GM03348 (cell line): ENCODE measurements at regions not wholly inside any gene's neighbourhood (a gene's known extent, or its start where the extent isn't known, plus 50 kb on each side); places are given as distances from the start of the nearest gene placed in this dataset.
A peak's percentile ranks its signal among the peaks of the same experiment; 100 is the strongest.

Source experiments
- DNase-seq: peaks from one replicate; pipeline ENCODE4 v3.0.0; 2012; ENCODE audit warnings: low spot score

- DNase-seq: no peak
These were observed 133.3 kb downstream of the MGAT5B start for GRCh38 chr17:77001487-77001886.

GRCh38 chr17:77002103-77003045 is 134.2 kb downstream of the MGAT5B start:
- DNase-seq: no peak

GRCh38 chr17:77003699-77004098 is 135.5 kb downstream of the MGAT5B start:
- no peak for DNase-seq

- no peak for DNase-seq
These were observed 133.7 kb upstream of the SEC14L1 start for GRCh38 chr17:77006971-77007649.

- no peak for DNase-seq
These were observed 130.9 kb upstream of the SEC14L1 start for GRCh38 chr17:77009877-77010276.

- DNase-seq: no peak
These were observed 130.1 kb upstream of the SEC14L1 start for GRCh38 chr17:77010667-77011066.

- peak; percentile 54 for DNase-seq
These were observed 129.4 kb upstream of the SEC14L1 start for GRCh38 chr17:77011173-77012011.

GRCh38 chr17:77018504-77018903 is 122.3 kb upstream of the SEC14L1 start:
- no peak for DNase-seq

GRCh38 chr17:77019893-77020379 is 120.8 kb upstream of the SEC14L1 start:
- DNase-seq: no peak

GRCh38 chr17:77020973-77021372 is 119.8 kb upstream of the SEC14L1 start:
- no peak for DNase-seq

GRCh38 chr17:77022766-77023165 is 118.0 kb upstream of the SEC14L1 start:
- no peak for DNase-seq

- DNase-seq: no peak
These were observed 115.0 kb upstream of the SEC14L1 start for GRCh38 chr17:77025781-77026180.

- DNase-seq: no peak
These were observed 113.4 kb upstream of the SEC14L1 start for GRCh38 chr17:77027271-77027889.

- no peak for DNase-seq
These were observed 111.9 kb upstream of the SEC14L1 start for GRCh38 chr17:77028900-77029299.

GRCh38 chr17:77032929-77033328 is 107.8 kb upstream of the SEC14L1 start:
- DNase-seq: no peak

- no peak for DNase-seq
These were observed 106.8 kb upstream of the SEC14L1 start for GRCh38 chr17:77033892-77034404.

- no peak for DNase-seq
These were observed 105.9 kb upstream of the SEC14L1 start for GRCh38 chr17:77034677-77035424.

GRCh38 chr17:77035526-77035925 is 105.2 kb upstream of the SEC14L1 start:
- no peak for DNase-seq

- DNase-seq: no peak
These were observed 104.5 kb upstream of the SEC14L1 start for GRCh38 chr17:77036136-77036840.

- no peak for DNase-seq
These were observed 103.9 kb upstream of the SEC14L1 start for GRCh38 chr17:77036841-77037381.
